Lower lobe of right lung (tissue), 2 donors: ENCODE measurements at regions not wholly inside any gene's neighbourhood (a gene's known extent, or its start where the extent isn't known, plus 50 kb on each side); places are given as distances from the start of the nearest gene placed in this dataset.

ENCODE experiments used
- ATAC-seq, 2 donors: fragments of 200-7000 bp; cut with Tn5 transposase; one replicate each; pipeline ENCODE4 v1.9.1; 2020 to 2022; ENCODE audit warnings: mild to moderate bottlenecking in 2 of 2, moderate library complexity in 2 of 2
- DNase-seq: peaks from one replicate; pipeline ENCODE4 v3.0.0-alpha.2; 2020
- H3K27ac ChIP-seq: fragments of 200-600 bp; one replicate; pipeline ENCODE4 v1.8.0; 2022
- H3K27me3 ChIP-seq: fragments of 200-600 bp; one replicate; pipeline ENCODE4 v1.8.0; 2022; ENCODE audit warnings: low read depth
- H3K36me3 ChIP-seq: fragments of 200-600 bp; one replicate; pipeline ENCODE4 v1.8.0; 2022; ENCODE audit warnings: mild to moderate bottlenecking
- H3K4me1 ChIP-seq: fragments of 200-600 bp; one replicate; pipeline ENCODE4 v1.8.0; 2022
- H3K4me3 ChIP-seq: fragments of 200-600 bp; one replicate; pipeline ENCODE4 v1.8.0; 2022; ENCODE audit warnings: mild to moderate bottlenecking
- H3K9me3 ChIP-seq: fragments of 200-600 bp; one replicate; pipeline ENCODE4 v1.8.0; 2022
- intact Hi-C: fragments of 100-400 bp; cut with DNase I; formaldehyde crosslinking; loops from one replicate; pipeline ENCODE4 v1.11.0; 2022
- TF ChIP-seq, protein P1 (sequence below): fragments of 200-600 bp; IDR thresholded peaks from one replicate; pipeline ENCODE4 v1.8.0; 2022; ENCODE audit warnings: antibody characterized with exemption, mild to moderate bottlenecking
- donor health status: DM: no; HTN: yes; CAD: no; lungs with severe emphysema.

DNA sequence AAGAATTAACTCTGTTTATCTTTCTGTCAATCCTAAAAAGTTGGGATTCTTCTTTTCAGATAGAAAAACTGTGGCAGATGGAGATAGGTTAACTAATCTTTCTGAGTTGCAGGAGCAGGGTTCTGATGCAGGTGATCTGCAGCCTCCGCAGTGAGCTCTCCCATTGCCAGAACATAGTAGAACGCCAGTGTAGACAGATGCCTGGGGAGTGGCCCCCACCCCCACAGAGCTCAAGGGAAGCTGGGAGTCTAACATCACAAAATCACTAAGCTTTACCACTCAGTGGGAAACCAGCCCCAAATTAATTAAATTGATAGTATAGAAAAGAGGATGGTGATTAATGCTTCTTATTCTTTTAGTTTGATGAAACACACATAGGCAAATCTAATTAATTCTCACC lies 295.0 kb upstream of the ATP10A start:
- intact Hi-C loops, result no loop called here
- no peaks in the 10 kb centered on the region for H3K27me3 ChIP-seq

GRCh38 chr15:26157081-26157480 lies 294.0 kb upstream of the ATP10A start:
- H3K4me1 ChIP-seq, result no peaks in the 10 kb centered on the region
- no peak for DNase-seq
- TF ChIP-seq, protein P1, sequence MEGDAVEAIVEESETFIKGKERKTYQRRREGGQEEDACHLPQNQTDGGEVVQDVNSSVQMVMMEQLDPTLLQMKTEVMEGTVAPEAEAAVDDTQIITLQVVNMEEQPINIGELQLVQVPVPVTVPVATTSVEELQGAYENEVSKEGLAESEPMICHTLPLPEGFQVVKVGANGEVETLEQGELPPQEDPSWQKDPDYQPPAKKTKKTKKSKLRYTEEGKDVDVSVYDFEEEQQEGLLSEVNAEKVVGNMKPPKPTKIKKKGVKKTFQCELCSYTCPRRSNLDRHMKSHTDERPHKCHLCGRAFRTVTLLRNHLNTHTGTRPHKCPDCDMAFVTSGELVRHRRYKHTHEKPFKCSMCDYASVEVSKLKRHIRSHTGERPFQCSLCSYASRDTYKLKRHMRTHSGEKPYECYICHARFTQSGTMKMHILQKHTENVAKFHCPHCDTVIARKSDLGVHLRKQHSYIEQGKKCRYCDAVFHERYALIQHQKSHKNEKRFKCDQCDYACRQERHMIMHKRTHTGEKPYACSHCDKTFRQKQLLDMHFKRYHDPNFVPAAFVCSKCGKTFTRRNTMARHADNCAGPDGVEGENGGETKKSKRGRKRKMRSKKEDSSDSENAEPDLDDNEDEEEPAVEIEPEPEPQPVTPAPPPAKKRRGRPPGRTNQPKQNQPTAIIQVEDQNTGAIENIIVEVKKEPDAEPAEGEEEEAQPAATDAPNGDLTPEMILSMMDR, result no peak
- H3K36me3 ChIP-seq, result no peaks in the 10 kb centered on the region
- no peak for ATAC-seq
- H3K27me3 ChIP-seq, result no peaks in the 10 kb centered on the region
- intact Hi-C loops, result no loop called here
- no peak overlapping the region for H3K27ac ChIP-seq
- no peak overlapping the region for H3K4me3 ChIP-seq
- H3K9me3 ChIP-seq, result no peaks in the 10 kb centered on the region

More for the DNA sequence above, 295.0 kb upstream of the ATP10A start:
- Histone ChIP-seq H3K27ac (no peak overlapping the region), H3K4me3 (no peak overlapping the region), H3K36me3 (no peaks in the 10 kb centered on the region), H3K9me3 (no peaks in the 10 kb centered on the region), H3K4me1 (no peaks in the 10 kb centered on the region)
- TF ChIP-seq, protein P1, result no peak
- DNase-seq, result no peak
- ATAC-seq, result no peak

DNA sequence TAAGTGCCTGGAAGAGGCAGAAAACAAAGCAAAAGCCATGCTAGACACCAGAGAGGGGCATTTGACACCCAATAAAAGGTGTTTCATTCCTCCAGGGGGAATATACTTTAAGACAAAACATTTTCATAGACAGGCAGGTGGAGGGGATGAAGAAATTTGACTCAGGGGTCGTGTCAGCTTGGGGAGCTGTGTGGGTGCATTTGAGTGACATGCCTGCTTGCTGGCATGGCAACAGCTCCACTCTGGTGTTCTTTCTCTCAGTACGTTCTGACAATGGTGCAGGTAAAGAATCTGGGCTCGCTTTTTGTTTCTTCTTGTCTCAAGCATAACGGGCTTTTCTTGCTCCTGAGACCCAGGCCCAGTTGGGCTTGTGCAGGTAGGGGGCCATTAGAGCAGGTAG lies 292.9 kb upstream of the ATP10A start:
- ATAC-seq (no peak), DNase-seq (no peak)
- intact Hi-C loops, result no loop called here
- Histone ChIP-seq H3K27ac (no peak overlapping the region), H3K36me3 (no peaks in the 10 kb centered on the region), H3K4me1 (no peaks in the 10 kb centered on the region), H3K27me3 (no peaks in the 10 kb centered on the region), H3K9me3 (no peaks in the 10 kb centered on the region), H3K4me3 (no peak overlapping the region)
- TF ChIP-seq, protein P1, result no peak

DNA sequence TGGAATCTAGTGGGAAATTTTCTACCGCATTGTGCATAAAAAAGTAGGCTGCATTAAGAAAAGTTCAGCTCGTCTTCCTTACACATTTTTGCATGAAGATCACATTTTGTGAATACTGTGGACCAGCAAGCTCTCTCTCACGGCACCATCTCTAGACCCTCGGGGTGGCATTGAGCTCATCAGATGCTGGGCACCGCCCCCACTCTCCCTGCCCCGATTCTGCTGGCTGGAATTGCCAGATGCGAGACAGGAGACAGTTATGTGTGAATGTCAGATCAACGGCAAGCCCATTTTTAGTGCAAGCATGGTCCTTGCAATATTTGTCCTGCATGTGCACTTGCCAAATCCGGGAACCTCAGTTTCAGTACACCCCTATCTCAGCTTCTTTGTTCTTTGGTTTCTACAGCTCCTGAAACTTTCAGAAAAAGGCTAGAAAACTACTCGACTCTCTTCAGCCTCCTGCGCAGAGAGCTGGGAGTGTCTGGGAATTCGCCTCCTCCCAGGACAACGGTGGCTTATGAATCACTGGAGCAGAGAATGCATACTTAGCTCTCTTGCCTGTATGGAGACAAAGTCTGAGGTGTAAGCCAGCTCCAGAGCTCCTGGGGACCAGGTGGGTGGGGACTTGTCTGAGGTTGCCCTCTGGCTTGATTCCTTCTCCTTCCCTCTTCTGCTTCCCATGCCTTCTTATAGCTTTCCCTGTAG lies 285.2 kb upstream of the ATP10A start:
- H3K4me3 ChIP-seq, result no peak overlapping the region
- DNase-seq (no peak), ATAC-seq (no peak)
- H3K4me1 ChIP-seq, result no peaks in the 10 kb centered on the region
- peaks cover 4% of the 10 kb centered on the region for H3K27me3 ChIP-seq
- no peaks in the 10 kb centered on the region for H3K36me3 ChIP-seq
- intact Hi-C loops, result no loop called here
- TF ChIP-seq, protein P1, result no peak
- no peak overlapping the region for H3K27ac ChIP-seq
- H3K9me3 ChIP-seq, result no peaks in the 10 kb centered on the region

DNA sequence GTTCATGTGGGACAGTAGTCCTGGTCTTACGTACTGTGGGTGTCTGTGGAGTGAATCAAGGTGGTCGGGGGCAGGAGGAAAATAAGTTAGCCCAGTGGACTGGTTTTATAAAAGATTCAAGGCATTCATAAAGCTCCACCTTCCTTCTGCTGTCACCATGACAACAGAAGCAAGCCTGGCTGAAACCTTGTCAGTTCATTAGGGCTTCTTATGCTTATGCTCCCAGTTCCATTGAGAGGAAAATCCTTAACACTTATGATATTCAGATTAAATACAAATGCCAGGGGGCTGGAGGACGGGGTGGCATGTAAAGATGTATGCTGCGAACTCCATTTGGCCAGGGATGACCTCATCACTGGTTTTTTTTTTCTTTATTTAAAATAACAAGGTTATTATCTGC lies 283.1 kb upstream of the ATP10A start:
- intact Hi-C loops, result no loop called here
- no peaks in the 10 kb centered on the region for H3K36me3 ChIP-seq
- TF ChIP-seq, protein P1, result no peak

More for the DNA sequence above, 283.1 kb upstream of the ATP10A start:
- ATAC-seq (no peak), DNase-seq (no peak)
- no peaks in the 10 kb centered on the region for H3K9me3 ChIP-seq
- peaks cover 4% of the 10 kb centered on the region for H3K27me3 ChIP-seq
- no peak overlapping the region for H3K27ac ChIP-seq
- H3K4me1 ChIP-seq, result no peaks in the 10 kb centered on the region
- H3K4me3 ChIP-seq, result no peak overlapping the region
